NCI-H2227 treated with DMSO at 0.1 percent for 48 hours (cell line): ENCODE measurements at regions not wholly inside any gene's neighbourhood (a gene's known extent, or its start where the extent isn't known, plus 50 kb on each side); places are given as distances from the start of the nearest gene placed in this dataset.
"Not testable (repeated sequence)": the region's sequence is repeated elsewhere in the genome, so short reads cannot be mapped to it uniquely, and the experiment has no call there.

Experiments
- DNase-seq: peaks from one replicate; lab custom pipeline; 2025; lab: John Stamatoyannopoulos, UW

- DNase-seq: no peak
These were observed 457.4 kb downstream of the SETD4 start for GRCh38 chr21:35602811-35603362.

- DNase-seq: no peak
These were observed 459.1 kb downstream of the SETD4 start for GRCh38 chr21:35601211-35601610.

GRCh38 chr21:35599164-35599563, 461.2 kb downstream of the SETD4 start:
- no peak for DNase-seq

GRCh38 chr21:35597750-35598339, 462.5 kb downstream of the SETD4 start:
- no peak for DNase-seq

GRCh38 chr21:35594905-35595304, 465.4 kb downstream of the SETD4 start:
- DNase-seq: no peak

GRCh38 chr21:35593000-35593502, 467.3 kb downstream of the SETD4 start:
- no peak for DNase-seq

GRCh38 chr21:35590284-35590683, 470.0 kb downstream of the SETD4 start:
- DNase-seq: not testable (repeated sequence)

GRCh38 chr21:35587841-35588380, 472.4 kb downstream of the SETD4 start:
- DNase-seq: no peak

- no peak for DNase-seq
These were observed 474.0 kb downstream of the SETD4 start for GRCh38 chr21:35586305-35586704.

GRCh38 chr21:35585878-35586277, 474.4 kb downstream of the SETD4 start:
- DNase-seq: no peak

GRCh38 chr21:35585155-35585554, 475.2 kb downstream of the SETD4 start:
- no peak for DNase-seq

- no peak for DNase-seq
These were observed 476.6 kb downstream of the SETD4 start for GRCh38 chr21:35583566-35584216.

- no peak for DNase-seq
These were observed 477.6 kb downstream of the SETD4 start for GRCh38 chr21:35582731-35583130.

GRCh38 chr21:35581640-35582039, 478.7 kb downstream of the SETD4 start:
- no peak for DNase-seq

- DNase-seq: no peak
These were observed 480.6 kb downstream of the SETD4 start for GRCh38 chr21:35579520-35580293.

- no peak for DNase-seq
These were observed 481.4 kb downstream of the SETD4 start for GRCh38 chr21:35578831-35579471.

- DNase-seq: no peak
These were observed 482.0 kb downstream of the SETD4 start for GRCh38 chr21:35578347-35578782.

- DNase-seq: no peak
These were observed 484.9 kb downstream of the SETD4 start for GRCh38 chr21:35575280-35575915.

- DNase-seq: no peak
These were observed 486.6 kb downstream of the SETD4 start for GRCh38 chr21:35573472-35574374.

- DNase-seq: no peak
These were observed 488.4 kb downstream of the SETD4 start for GRCh38 chr21:35571910-35572309.
